Transverse colon (tissue), 4 donors: ENCODE measurements at regions not wholly inside any gene's neighbourhood (a gene's known extent, or its start where the extent isn't known, plus 50 kb on each side); places are given as distances from the start of the nearest gene placed in this dataset.

Experiments used
- DNase-seq: peaks from one replicate; pipeline ENCODE4 v3.0.0-alpha.2; 2019
- H3K27ac ChIP-seq, 4 donors: fragments of 200-600 bp; sonication (generic); 2 replicates each; pipeline ENCODE4 v1.5.1; 2016 to 2018; ENCODE audit warnings: inconsistent platforms in 4 of 4
- H3K27me3 ChIP-seq: fragments of 200-600 bp; sonication (generic); 2 replicates; pipeline ENCODE4 v1.5.1; 2017; ENCODE audit warnings: inconsistent platforms
- H3K36me3 ChIP-seq, 4 donors: fragments of 200-600 bp; sonication (generic); 2 replicates each; pipeline ENCODE4 v1.5.1; 2017 to 2019; ENCODE audit warnings: inconsistent platforms in 4 of 4
- H3K4me1 ChIP-seq, 4 donors: fragments of 200-600 bp; sonication (generic); 2 replicates each; pipeline ENCODE4 v1.5.1; 2017 to 2020; ENCODE audit warnings: inconsistent platforms in 4 of 4
- H3K4me3 ChIP-seq, 4 donors: fragments of 200-600 bp; sonication (generic); 1 replicate in 1 of 4; 2 replicates in 3 of 4; pipeline versions ENCODE4 v1.5.1 to v1.6.1; 2017 to 2019; ENCODE audit warnings: inconsistent platforms in 4 of 4
- H3K9me3 ChIP-seq, 2 donors: fragments of 200-600 bp; sonication (generic); 2 replicates each; pipeline ENCODE4 v1.5.1; 2017 to 2019; ENCODE audit warnings: inconsistent platforms in 2 of 2
- CTCF ChIP-seq, 5 experiments: fragments of 200-600 bp in 3 of 5; fragments of 450-650 bp in 2 of 5; sonication (generic) in 3 of 5; IDR thresholded peaks; 1 replicate in 2 of 5; 2 replicates in 3 of 5; pipeline ENCODE4 v1.5.1; 2016 to 2017; ENCODE audit warnings: antibody characterized with exemption in 5 of 5, inconsistent platforms in 3 of 5, mild to moderate bottlenecking in 2 of 5, moderate library complexity in 1 of 5
- EP300 ChIP-seq: sonication (generic); formaldehyde crosslinking; IDR thresholded peaks from one replicate; pipeline ENCODE4 v1.6.1; 2017; ENCODE audit warnings: antibody characterized with exemption, low read depth
- POLR2A ChIP-seq: fragments of 450-650 bp; IDR thresholded peaks from one replicate; pipeline ENCODE4 v1.6.1; 2016; ENCODE audit warnings: antibody characterized with exemption, mild to moderate bottlenecking, moderate library complexity
- POLR2AphosphoS5 ChIP-seq, 3 donors: sonication (generic); formaldehyde crosslinking; IDR thresholded peaks; one replicate each; pipeline ENCODE4 v1.6.1; 2016; ENCODE audit warnings: antibody characterized with exemption in 3 of 3
- WGBS, 2 donors: methylation state at CpG; one replicate each; pipeline ENCODE4 v1.1.5; 2018; ENCODE audit warnings: low coverage in 1 of 2; 5-methylcytosine and 5-hydroxymethylcytosine counted together
- in situ Hi-C, 4 donors: fragments of 200-750 bp; cut with MboI; loops; one replicate each; pipeline versions ENCODE4 v1.15.0 to v1.15.1; 2017; ENCODE audit warnings: low sequenced_read_pairs in 3 of 4, low pct_ligation_motif_present in 1 of 4, low pct_unique_long_range_greater_than_20kb in 1 of 4
- intact Hi-C: fragments of 100-400 bp; cut with DNase I; formaldehyde crosslinking; loops from one replicate; pipeline ENCODE4 v1.15.1; 2023; ENCODE audit warnings: low total_unique reads

GRCh38 chr3:74456166-74456565, 158.3 kb downstream of the CNTN3 start:
- H3K27me3 ChIP-seq = no peaks in the 10 kb centered on the region
- no peaks in the 10 kb centered on the region for H3K36me3 ChIP-seq
- H3K4me1 ChIP-seq = no peaks in the 10 kb centered on the region
- no peaks in the 10 kb centered on the region for H3K9me3 ChIP-seq
- in situ Hi-C loops (no loop called here), intact Hi-C loops (no loop called here)
- no peak overlapping the region for H3K27ac ChIP-seq
- TF ChIP-seq CTCF (IDR thresholded peaks at IDR 0.05) (no peak), POLR2A (no peak), EP300 (no peak), POLR2AphosphoS5 (IDR thresholded peaks at IDR 0.05) (no peak)
- H3K4me3 ChIP-seq = no peak overlapping the region
- DNase-seq = no peak

GRCh38 chr3:74447221-74447620, 167.2 kb downstream of the CNTN3 start:
- no peaks in the 10 kb centered on the region for H3K4me1 ChIP-seq
- no peaks in the 10 kb centered on the region for H3K9me3 ChIP-seq
- intact Hi-C loops = no loop called here
- in situ Hi-C loops = no loop called here
- no peak for DNase-seq
- WGBS, 2 donors = 77 to 82% methylated on average over 1 of the region's 1 CpG
- H3K36me3 ChIP-seq = no peaks in the 10 kb centered on the region
- no peak overlapping the region for H3K27ac ChIP-seq
- H3K4me3 ChIP-seq = no peak overlapping the region
- TF ChIP-seq CTCF (IDR thresholded peaks at IDR 0.05) (no peak), EP300 (no peak), POLR2AphosphoS5 (IDR thresholded peaks at IDR 0.05) (no peak), POLR2A (no peak)
- no peaks in the 10 kb centered on the region for H3K27me3 ChIP-seq

GRCh38 chr3:74445541-74445940, 168.9 kb downstream of the CNTN3 start:
- H3K27me3 ChIP-seq = no peaks in the 10 kb centered on the region
- intact Hi-C loops = no loop called here
- no peak overlapping the region for H3K4me3 ChIP-seq
- H3K27ac ChIP-seq = no peak overlapping the region
- no peaks in the 10 kb centered on the region for H3K4me1 ChIP-seq
- no peak for DNase-seq
- H3K9me3 ChIP-seq = no peaks in the 10 kb centered on the region
- WGBS, 2 donors = 33 to 65% methylated on average over 1 of the region's 1 CpG
- no peaks in the 10 kb centered on the region for H3K36me3 ChIP-seq
- in situ Hi-C loops = no loop called here
- TF ChIP-seq POLR2A = no peak

- TF ChIP-seq POLR2A (no peak), CTCF (IDR thresholded peaks at IDR 0.05) (no peak), POLR2AphosphoS5 (IDR thresholded peaks at IDR 0.05) (no peak), EP300 (no peak)
- no peaks in the 10 kb centered on the region for H3K9me3 ChIP-seq
- H3K4me3 ChIP-seq = no peak overlapping the region
- in situ Hi-C loops (no loop called here), intact Hi-C loops (no loop called here)
- DNase-seq = no peak
- H3K36me3 ChIP-seq = no peaks in the 10 kb centered on the region
- no peaks in the 10 kb centered on the region for H3K27me3 ChIP-seq
- no peaks in the 10 kb centered on the region for H3K4me1 ChIP-seq
- no peak overlapping the region for H3K27ac ChIP-seq
These were observed 171.4 kb downstream of the CNTN3 start for GRCh38 chr3:74443102-74443501.

GRCh38 chr3:74442683-74443082, 171.8 kb downstream of the CNTN3 start:
- no peak for TF ChIP-seq POLR2A
- no peak for TF ChIP-seq EP300
- no peak for TF ChIP-seq CTCF (IDR thresholded peaks at IDR 0.05)
- no peak for TF ChIP-seq POLR2AphosphoS5 (IDR thresholded peaks at IDR 0.05)
- Histone ChIP-seq H3K27ac (no peak overlapping the region), H3K4me1 (no peaks in the 10 kb centered on the region), H3K27me3 (no peaks in the 10 kb centered on the region), H3K36me3 (no peaks in the 10 kb centered on the region), H3K9me3 (no peaks in the 10 kb centered on the region), H3K4me3 (no peak overlapping the region)
- no peak for DNase-seq
- intact Hi-C loops (no loop called here), in situ Hi-C loops (no loop called here)
